ENCODE measurements at regions not wholly inside any gene's neighbourhood (a gene's known extent, or its start where the extent isn't known, plus 50 kb on each side); places are given as distances from the start of the nearest gene placed in this dataset.

DNA sequence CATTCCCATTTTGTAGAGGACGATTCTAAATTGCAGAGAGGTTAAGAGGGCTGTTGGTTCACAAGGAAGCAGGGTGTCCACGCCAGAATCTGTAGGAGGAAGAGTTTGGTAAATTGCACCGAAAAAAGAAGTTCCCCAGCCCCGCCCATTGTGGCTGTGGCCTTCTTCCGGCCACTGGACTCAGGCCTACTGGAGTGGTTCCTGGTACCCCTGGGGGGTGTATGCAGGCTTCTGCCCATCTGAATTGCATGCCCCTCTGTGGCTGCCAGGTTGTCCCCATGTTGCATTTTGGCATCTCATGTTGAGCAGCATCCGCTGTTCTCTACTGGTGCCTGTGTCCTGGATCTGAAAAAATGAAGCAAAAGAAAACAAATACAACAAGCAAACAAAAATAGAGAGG lies 234.2 kb downstream of the WDR11 start:
- TF ChIP-seq, protein P1, sequence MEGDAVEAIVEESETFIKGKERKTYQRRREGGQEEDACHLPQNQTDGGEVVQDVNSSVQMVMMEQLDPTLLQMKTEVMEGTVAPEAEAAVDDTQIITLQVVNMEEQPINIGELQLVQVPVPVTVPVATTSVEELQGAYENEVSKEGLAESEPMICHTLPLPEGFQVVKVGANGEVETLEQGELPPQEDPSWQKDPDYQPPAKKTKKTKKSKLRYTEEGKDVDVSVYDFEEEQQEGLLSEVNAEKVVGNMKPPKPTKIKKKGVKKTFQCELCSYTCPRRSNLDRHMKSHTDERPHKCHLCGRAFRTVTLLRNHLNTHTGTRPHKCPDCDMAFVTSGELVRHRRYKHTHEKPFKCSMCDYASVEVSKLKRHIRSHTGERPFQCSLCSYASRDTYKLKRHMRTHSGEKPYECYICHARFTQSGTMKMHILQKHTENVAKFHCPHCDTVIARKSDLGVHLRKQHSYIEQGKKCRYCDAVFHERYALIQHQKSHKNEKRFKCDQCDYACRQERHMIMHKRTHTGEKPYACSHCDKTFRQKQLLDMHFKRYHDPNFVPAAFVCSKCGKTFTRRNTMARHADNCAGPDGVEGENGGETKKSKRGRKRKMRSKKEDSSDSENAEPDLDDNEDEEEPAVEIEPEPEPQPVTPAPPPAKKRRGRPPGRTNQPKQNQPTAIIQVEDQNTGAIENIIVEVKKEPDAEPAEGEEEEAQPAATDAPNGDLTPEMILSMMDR (conservative IDR thresholded peaks at IDR 0.05; ENCODE audit: low read length), result no peak
- H3K4me3 ChIP-seq (ENCODE audit: low read length), result no peak overlapping the region
- no peak for DNase-seq (ENCODE audit: low read depth)

GRCh38 chr10:121087129-121087528 lies 236.0 kb downstream of the WDR11 start:
- no peak for DNase-seq (ENCODE audit: low read depth)
- H3K4me3 ChIP-seq (ENCODE audit: low read length), result no peak overlapping the region
- TF ChIP-seq, protein P1 (conservative IDR thresholded peaks at IDR 0.05; ENCODE audit: low read length), result no peak

DNA sequence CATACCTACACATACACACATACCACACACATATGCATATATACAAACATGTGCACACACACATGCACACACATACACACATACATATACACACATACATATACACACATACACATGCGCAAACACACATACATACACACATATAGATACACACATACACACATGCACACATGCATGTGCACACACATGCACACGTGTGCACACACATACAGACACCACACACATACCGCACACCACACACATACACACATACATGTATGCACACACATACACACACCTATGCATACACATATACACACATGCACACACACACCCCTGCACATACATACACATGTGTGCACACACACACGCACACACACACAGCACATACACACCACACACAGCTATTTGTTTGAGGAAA lies 236.5 kb downstream of the WDR11 start:
- DNase-seq (ENCODE audit: low read depth), result no peak
- H3K4me3 ChIP-seq (ENCODE audit: low read length), result no peak overlapping the region
- TF ChIP-seq, protein P1 (conservative IDR thresholded peaks at IDR 0.05; ENCODE audit: low read length), result no peak

DNA sequence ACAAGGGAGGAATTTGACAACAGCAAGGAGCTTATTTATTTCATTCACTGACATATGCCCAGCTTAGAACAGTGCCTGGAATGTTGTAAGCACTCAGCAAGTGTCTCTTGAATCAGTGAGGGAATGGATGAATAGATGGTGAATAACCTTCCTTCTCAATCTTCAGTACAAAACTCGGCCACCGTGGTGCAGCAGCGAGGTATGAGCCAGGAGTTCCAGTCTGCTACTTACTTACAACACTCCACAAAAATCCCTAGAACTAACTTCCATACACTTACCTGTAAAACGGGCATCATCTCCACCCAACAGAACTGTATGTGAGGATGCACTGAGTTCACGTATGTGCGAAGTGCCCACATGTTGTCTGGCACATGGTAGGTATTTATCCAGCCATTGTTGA lies 237.4 kb downstream of the WDR11 start:
- TF ChIP-seq, protein P1 (conservative IDR thresholded peaks at IDR 0.05; ENCODE audit: low read length), result no peak
- no peak overlapping the region for H3K4me3 ChIP-seq (ENCODE audit: low read length)
- no peak for DNase-seq (ENCODE audit: low read depth)

DNA sequence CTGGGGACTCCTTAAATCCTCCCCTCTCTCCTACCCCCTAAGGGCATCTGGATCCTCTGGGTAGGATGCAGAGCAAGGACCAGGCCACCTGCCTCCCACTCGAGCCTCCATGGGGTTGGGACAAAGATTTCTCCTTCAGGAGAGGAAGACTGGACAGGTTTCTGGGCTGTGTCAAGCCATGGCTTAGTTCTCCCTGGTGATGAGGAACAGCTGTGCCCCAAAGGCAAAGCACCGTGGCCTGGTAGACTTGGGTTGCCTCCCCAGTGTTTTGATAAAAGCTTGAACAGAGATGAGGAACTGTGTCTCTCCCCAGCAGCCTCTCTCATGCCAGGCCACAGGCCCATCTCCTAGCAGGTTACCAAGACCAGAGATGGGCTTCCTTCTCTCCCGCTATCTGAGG lies 238.3 kb downstream of the WDR11 start:
- TF ChIP-seq, protein P1 (conservative IDR thresholded peaks at IDR 0.05; ENCODE audit: low read length), result no peak
- no peak overlapping the region for H3K4me3 ChIP-seq (ENCODE audit: low read length)

GRCh38 chr10:121091961-121092719 lies 241.0 kb downstream of the WDR11 start:
- TF ChIP-seq, protein P1 (conservative IDR thresholded peaks at IDR 0.05; ENCODE audit: low read length), result no peak
- DNase-seq (ENCODE audit: low read depth), result no peak
- no peak overlapping the region for H3K4me3 ChIP-seq (ENCODE audit: low read length)

More for the DNA sequence above, 238.3 kb downstream of the WDR11 start:
- DNase-seq (ENCODE audit: low read depth), result no peak

DNA sequence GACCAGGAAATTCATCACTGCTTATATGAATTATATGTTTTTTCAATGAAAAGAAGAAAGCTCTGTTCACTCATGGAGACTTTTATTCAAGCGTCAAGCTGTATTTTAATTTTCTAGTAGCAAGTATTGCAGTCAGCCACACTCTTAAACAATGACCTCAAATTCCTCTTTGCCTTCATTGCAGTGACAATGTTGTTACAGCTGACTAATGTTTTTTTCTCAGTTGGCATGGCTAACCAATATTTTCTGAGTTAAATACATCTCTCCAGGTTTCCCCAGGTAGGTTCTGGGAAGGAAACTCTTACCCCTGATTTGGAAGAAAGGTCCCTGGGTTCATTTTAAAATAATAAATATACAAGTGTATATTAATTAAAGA lies 241.5 kb downstream of the WDR11 start:
- no peak overlapping the region for H3K4me3 ChIP-seq (ENCODE audit: low read length)
- TF ChIP-seq, protein P1 (conservative IDR thresholded peaks at IDR 0.05; ENCODE audit: low read length), result no peak
- DNase-seq (ENCODE audit: low read depth), result no peak

All from AG10803 (cell line).